GM12878 (cell line): ENCODE measurements at regions not wholly inside any gene's neighbourhood (a gene's known extent, or its start where the extent isn't known, plus 50 kb on each side); places are given as distances from the start of the nearest gene placed in this dataset.

Experiments used
- ATAC-seq: fragments of 200-7000 bp; cut with Tn5 transposase; 3 replicates; pipeline ENCODE4 v1.9.1; 2020; ENCODE audit warnings: mild to moderate bottlenecking, moderate library complexity
- BruUV-seq: library from RNA; stranded (reverse); fragments of 400-500 nt; replicated peaks from 2 replicates; lab custom pipeline; 2021; lab: Mats Ljungman, UMichigan
- CTCF ChIA-PET: fragments of 300-600 bp; sonication (Branson Sonifier 250); formaldehyde crosslinking; extraction: SDS; loops from one replicate; lab custom pipeline; 2021; ENCODE audit warnings: inconsistent platforms; lab: Yijun Ruan, JAX
- POLR2A ChIA-PET: fragments of 350-600 bp; formaldehyde crosslinking; extraction: SDS; loops from one replicate; lab custom pipeline; 2021; ENCODE audit warnings: inconsistent platforms; lab: Charles Lee
- RAD21 ChIA-PET: fragments of 300-600 bp; sonication (Branson Sonifier 250); formaldehyde crosslinking; loops from one replicate; lab custom pipeline; 2023; ENCODE audit warnings: antibody characterized with exemption; ENCODE audit not compliant: unreplicated experiment; lab: Charles Lee
- SMC1A ChIA-PET: fragments of 300-600 bp; sonication (Branson Sonifier 250); formaldehyde crosslinking; loops from one replicate; lab custom pipeline; 2023; ENCODE audit not compliant: unreplicated experiment, uncharacterized antibody; lab: Charles Lee
- DNase-seq: peaks from one replicate; pipeline ENCODE4 v3.0.0-alpha.2; 2011; ENCODE audit warnings: low read depth, low spot score
- FAIRE-seq: peaks from 3 replicates; lab custom pipeline; 2011; peaks lifted over from hg19 to GRCh38; lab: Jason Lieb, UNC
- H2AFZ ChIP-seq: 2 replicates; pipeline ENCODE4 v1.6.0; 2011; ENCODE audit warnings: low read depth, low read length, control low read depth; ENCODE audit not compliant: control insufficient read depth
- H3K27ac ChIP-seq: 2 replicates; pipeline ENCODE4 v1.5.1; 2011; ENCODE audit warnings: control low read depth; ENCODE audit not compliant: control insufficient read depth, insufficient read depth
- H3K27me3 ChIP-seq, 2 experiments: replicated peaks in 1 of 2; 2 replicates each; pipeline versions ENCODE4 v1.6.0 to v1.6.1; 2011; ENCODE audit warnings: low read length in 1 of 2; ENCODE audit not compliant: control insufficient read depth in 2 of 2, insufficient read depth in 2 of 2
- H3K36me3 ChIP-seq, 2 experiments: 2 replicates each; pipeline ENCODE4 v1.5.1; 2011; ENCODE audit warnings: low read length in 1 of 2; ENCODE audit not compliant: control insufficient read depth in 2 of 2, insufficient read depth in 2 of 2
- H3K4me1 ChIP-seq: 2 replicates; pipeline ENCODE4 v1.6.1; 2011; ENCODE audit warnings: mild to moderate bottlenecking, low read length, moderate library complexity, mixed read lengths; ENCODE audit not compliant: control insufficient read depth, insufficient read depth
- H3K4me2 ChIP-seq: 2 replicates; pipeline ENCODE4 v1.6.0; 2011; ENCODE audit warnings: control low read depth; ENCODE audit not compliant: control insufficient read depth, insufficient read depth
- H3K4me3 ChIP-seq: fragments of 200-600 bp; sonication (generic); 2 replicates; pipeline ENCODE4 v1.5.1; 2016
- H3K79me2 ChIP-seq: 2 replicates; pipeline ENCODE4 v1.6.0; 2011; ENCODE audit warnings: low read length; ENCODE audit not compliant: control insufficient read depth, insufficient read depth
- H3K9ac ChIP-seq: 2 replicates; pipeline ENCODE4 v1.8.0; 2011; ENCODE audit warnings: low read length, control low read depth, mixed read lengths; ENCODE audit not compliant: control insufficient read depth, insufficient read depth
- H3K9me3 ChIP-seq: replicated peaks from 3 replicates; pipeline ENCODE4 v1.5.1; 2011; ENCODE audit warnings: mild to moderate bottlenecking, low read length; ENCODE audit not compliant: control insufficient read depth, insufficient read depth
- H4K20me1 ChIP-seq: 2 replicates; pipeline ENCODE4 v1.6.0; 2011; ENCODE audit not compliant: control insufficient read depth, insufficient read depth
- ASH2L ChIP-seq: fragments of 300-600, 200-600 bp; sonication (generic); IDR thresholded peaks from 2 replicates; pipeline ENCODE4 v1.6.1; 2017; ENCODE audit warnings: low read depth, mild to moderate bottlenecking, borderline replicate concordance
- BCLAF1 ChIP-seq: fragments of 450-650 bp; IDR thresholded peaks from 2 replicates; pipeline ENCODE4 v1.6.1; 2017; ENCODE audit warnings: antibody characterized with exemption, mild to moderate bottlenecking, moderate library complexity
- E2F8 ChIP-seq: fragments of 450-650 bp; IDR thresholded peaks from 2 replicates; pipeline ENCODE4 v1.6.1; 2018; ENCODE audit warnings: mild to moderate bottlenecking, low read depth, moderate library complexity; ENCODE audit not compliant: partially characterized antibody
- FOXM1 ChIP-seq: IDR thresholded peaks from 2 replicates; pipeline ENCODE4 v1.6.1; 2012; ENCODE audit warnings: low read depth, mild to moderate bottlenecking, inconsistent platforms, low read length, moderate library complexity
- HDAC2 ChIP-seq: fragments of 200-600 bp; sonication (generic); IDR thresholded peaks from 2 replicates; pipeline ENCODE4 v1.6.1; 2017
- IKZF2 ChIP-seq, 2 experiments: fragments of 450-650 bp; IDR thresholded peaks; 2 replicates each; pipeline ENCODE4 v1.6.1; 2017; ENCODE audit warnings: mild to moderate bottlenecking in 2 of 2, moderate library complexity in 2 of 2
- MYB ChIP-seq: fragments of 150-350 bp; IDR thresholded peaks from 2 replicates; pipeline ENCODE4 v1.6.1; 2014; ENCODE audit warnings: mild to moderate bottlenecking, low read depth, low read length, borderline replicate concordance
- NKRF ChIP-seq: fragments of 450-650 bp; conservative IDR thresholded peaks from 2 replicates; pipeline ENCODE4 v1.6.1; 2017; ENCODE audit warnings: mild to moderate bottlenecking, moderate library complexity
- NR2C1 ChIP-seq: fragments of 450-650 bp; IDR thresholded peaks from 2 replicates; pipeline ENCODE4 v1.6.1; 2017; ENCODE audit warnings: antibody characterized with exemption, mild to moderate bottlenecking, moderate library complexity
- PAX5 ChIP-seq: IDR thresholded peaks from 2 replicates; pipeline ENCODE4 v1.6.1; 2011; ENCODE audit warnings: low read depth, low read length, borderline replicate concordance
- POLR2AphosphoS2 ChIP-seq: IDR thresholded peaks from 2 replicates; pipeline ENCODE4 v1.6.1; 2011; ENCODE audit warnings: low read depth, mild to moderate bottlenecking, low read length, improper control_type of control experiment, moderate library complexity
- RCOR1 ChIP-seq: conservative IDR thresholded peaks from 2 replicates; pipeline ENCODE4 v1.6.1; 2012; ENCODE audit warnings: low read depth, low read length, improper control_type of control experiment
- RFX5 ChIP-seq: IDR thresholded peaks from 2 replicates; pipeline ENCODE4 v1.6.1; 2011; ENCODE audit warnings: low read depth, low read length, improper control_type of control experiment
- RUNX3 ChIP-seq: IDR thresholded peaks from 2 replicates; pipeline ENCODE4 v1.6.1; 2012; ENCODE audit warnings: low read length, inconsistent platforms
- SIX5 ChIP-seq: IDR thresholded peaks from 2 replicates; pipeline ENCODE4 v1.6.1; 2011; ENCODE audit warnings: mild to moderate bottlenecking, low read depth, low read length, moderate library complexity; ENCODE audit not compliant: severe bottlenecking
- SMC3 ChIP-seq: IDR thresholded peaks from 2 replicates; pipeline ENCODE4 v1.6.1; 2011; ENCODE audit warnings: low read length, improper control_type of control experiment, borderline replicate concordance
- WGBS: methylation state at CpG from one replicate; pipeline ENCODE4 v1.1.6; 2016; ENCODE audit warnings: low lambda C conversion rate; ENCODE audit not compliant: insufficient replicate concordance, insufficient coverage; ENCODE audit errors: missing lambda C conversion rate; 5-methylcytosine and 5-hydroxymethylcytosine counted together
- in situ Hi-C: fragments of 300-500 bp; cut with MboI; formaldehyde crosslinking; loops from 9 replicates; pipeline ENCODE4 v1.14.3; 2018; ENCODE audit warnings: mixed read lengths
- intact Hi-C: fragments of 100-400 bp; cut with micrococcal nuclease; formaldehyde crosslinking; loops from one replicate; pipeline ENCODE4 v1.14.2; 2022; ENCODE audit not compliant: unreplicated experiment

- ChIA-PET CTCF (no interaction called here), RAD21 (no interaction called here), POLR2A (no interaction called here), SMC1A (no interaction called here)
- H3K4me3 ChIP-seq = no peak overlapping the region
- DNase-seq = no peak
- in situ Hi-C loops (no loop called here), intact Hi-C loops (no loop called here)
- no peaks in the 10 kb centered on the region for H4K20me1 ChIP-seq
- H3K36me3 ChIP-seq = no peaks in the 10 kb centered on the region
- WGBS = 15% methylated on average over 2 of the region's 2 CpGs
- FAIRE-seq = no peak
- H3K4me1 ChIP-seq = no peaks in the 10 kb centered on the region
- no peak overlapping the region for H3K4me2 ChIP-seq
- no peak for ATAC-seq
- no peaks in the 10 kb centered on the region for H3K27me3 ChIP-seq
- BruUV-seq = no TSS peak
- H3K79me2 ChIP-seq = no peaks in the 10 kb centered on the region
- H3K9ac ChIP-seq = no peak overlapping the region
- no peaks in the 10 kb centered on the region for H3K9me3 ChIP-seq
- H3K27ac ChIP-seq = no peak overlapping the region
- H2AFZ ChIP-seq = no peak overlapping the region
- no peak for TF ChIP-seq RUNX3
- no peak for TF ChIP-seq POLR2AphosphoS2
- no peak for TF ChIP-seq RFX5
- TF ChIP-seq FOXM1 = no peak
- TF ChIP-seq SIX5 = no peak
- TF ChIP-seq E2F8 = no peak
- TF ChIP-seq RCOR1 = no peak
- TF ChIP-seq PAX5 = no peak
- no peak for TF ChIP-seq HDAC2
- TF ChIP-seq BCLAF1 = no peak
- TF ChIP-seq NKRF = no peak
- TF ChIP-seq ASH2L = no peak
- no peak for TF ChIP-seq IKZF2 (IDR thresholded peaks at IDR 0.05)
- no peak for TF ChIP-seq NR2C1
- no peak for TF ChIP-seq MYB
- TF ChIP-seq SMC3 = no peak
Measured at GRCh38 chr2:103123516-103123915, 361.7 kb downstream of the TMEM182 start.
